HepG2 (cell line): ENCODE measurements at regions not wholly inside any gene's neighbourhood (a gene's known extent, or its start where the extent isn't known, plus 50 kb on each side); places are given as distances from the start of the nearest gene placed in this dataset.

ENCODE experiments used
- ATAC-seq: fragments of 200-7000 bp; cut with Tn5 transposase; 3 replicates; pipeline ENCODE4 v1.9.1; 2020; ENCODE audit warnings: mild to moderate bottlenecking, moderate library complexity
- BruUV-seq: library from RNA; stranded (reverse); fragments of 400-500 nt; replicated peaks from 2 replicates; lab custom pipeline; 2021; lab: Mats Ljungman, UMichigan
- CTCF ChIA-PET: fragments of 300-600 bp; formaldehyde crosslinking; extraction: SDS; loops from one replicate; lab custom pipeline; 2021; ENCODE audit warnings: low total read pairs, inconsistent platforms, low intra/inter-chr PET ratio; lab: Yijun Ruan, JAX
- POLR2A ChIA-PET: fragments of 350-600 bp; sonication (Branson Sonifier 250); formaldehyde crosslinking; loops from one replicate; lab custom pipeline; 2020; ENCODE audit warnings: antibody characterized with exemption, inconsistent platforms; lab: Yijun Ruan, JAX
- DNase-seq: peaks from one replicate; pipeline ENCODE4 v3.0.0-alpha.2; 2015; ENCODE audit warnings: low spot score
- FAIRE-seq: peaks from 3 replicates; lab custom pipeline; 2011; peaks lifted over from hg19 to GRCh38; lab: Jason Lieb, UNC
- H2AFZ ChIP-seq: one replicate; pipeline ENCODE4 v1.6.1; 2011; ENCODE audit warnings: low read length, inconsistent platforms
- H3K27ac ChIP-seq: fragments of 300-600 bp; 3 replicates; pipeline ENCODE4 v1.8.0; 2011; ENCODE audit warnings: mixed run types, mild to moderate bottlenecking, mixed read lengths, low read length, inconsistent platforms; ENCODE audit not compliant: insufficient read depth; ENCODE audit errors: extremely low read length
- H3K27me3 ChIP-seq, 2 experiments: fragments of 200-600 bp in 1 of 2; 2 replicates in 1 of 2; 3 replicates in 1 of 2; pipeline versions ENCODE4 v1.6.0 to v1.8.0; 2011; ENCODE audit warnings: low read length in 2 of 2, mild to moderate bottlenecking in 2 of 2, moderate library complexity in 2 of 2, inconsistent platforms in 1 of 2; ENCODE audit not compliant: insufficient read depth in 2 of 2, control insufficient read depth in 1 of 2
- H3K36me3 ChIP-seq, 2 experiments: fragments of 200-600 bp in 1 of 2; replicated peaks in 1 of 2; 2 replicates in 1 of 2; 3 replicates in 1 of 2; pipeline versions ENCODE4 v1.5.1 to v1.8.0; 2011; ENCODE audit warnings: low read length in 2 of 2, inconsistent platforms in 1 of 2; ENCODE audit not compliant: insufficient read depth in 2 of 2, control insufficient read depth in 1 of 2
- H3K4me1 ChIP-seq: 2 replicates; pipeline ENCODE4 v1.5.1; 2012; ENCODE audit warnings: low read length, inconsistent platforms; ENCODE audit not compliant: insufficient read depth
- H3K4me2 ChIP-seq: 2 replicates; pipeline ENCODE4 v1.6.0; 2011; ENCODE audit warnings: low read depth, low read length, inconsistent platforms
- H3K4me3 ChIP-seq, 3 experiments: fragments of 200-600 bp in 1 of 3; sonication (generic), shearing (Covaris generic) in 1 of 3; replicated peaks in 1 of 3; 2 replicates each; pipeline ENCODE4 v1.5.1; 2011 to 2016; ENCODE audit warnings: low read length in 3 of 3, inconsistent platforms in 2 of 3, low read depth in 2 of 3, mild to moderate bottlenecking in 2 of 3, control low read depth in 1 of 3, mixed read lengths in 1 of 3; ENCODE audit not compliant: insufficient read depth in 1 of 3
- H3K79me2 ChIP-seq: one replicate; pipeline ENCODE4 v1.6.1; 2011; ENCODE audit warnings: low read length, inconsistent platforms; ENCODE audit not compliant: insufficient read depth
- H3K9ac ChIP-seq: 2 replicates; pipeline ENCODE4 v1.6.0; 2011; ENCODE audit warnings: mild to moderate bottlenecking, low read depth, low read length, inconsistent platforms; ENCODE audit not compliant: insufficient read depth
- H3K9me3 ChIP-seq: 2 replicates; pipeline ENCODE4 v1.5.1; 2012; ENCODE audit warnings: mild to moderate bottlenecking, low read length
- H4K20me1 ChIP-seq: 2 replicates; pipeline ENCODE4 v1.6.0; 2011; ENCODE audit warnings: inconsistent platforms, mild to moderate bottlenecking, low read length, moderate library complexity; ENCODE audit not compliant: insufficient read depth
- DMTF1 ChIP-seq: sonication (generic); formaldehyde crosslinking; IDR thresholded peaks from 2 replicates; pipeline ENCODE4 v1.4.0; 2020; ENCODE audit warnings: mild to moderate bottlenecking, missing genetic modification reagents
- FOXO1 ChIP-seq: sonication (generic); formaldehyde crosslinking; IDR thresholded peaks from 2 replicates; pipeline ENCODE4 v1.4.0; 2020; ENCODE audit warnings: missing genetic modification reagents
- HIVEP1 ChIP-seq: sonication (generic); formaldehyde crosslinking; IDR thresholded peaks from 2 replicates; pipeline ENCODE4 v1.4.0; 2020; ENCODE audit warnings: mild to moderate bottlenecking, missing genetic modification reagents
- MATR3 ChIP-seq: sonication (generic); formaldehyde crosslinking; IDR thresholded peaks from 2 replicates; pipeline ENCODE4 v1.4.0; 2020; ENCODE audit warnings: missing genetic modification reagents
- NFRKB ChIP-seq: fragments of 450-650 bp; IDR thresholded peaks from 2 replicates; pipeline ENCODE4 v1.6.1; 2017
- SNAI1 ChIP-seq: sonication (generic); formaldehyde crosslinking; IDR thresholded peaks from 2 replicates; pipeline ENCODE4 v1.5.0; 2020; ENCODE audit warnings: mild to moderate bottlenecking, missing genetic modification reagents, borderline replicate concordance
- SOX5 ChIP-seq: IDR thresholded peaks from 2 replicates; pipeline ENCODE4 v1.6.1; 2016; ENCODE audit warnings: borderline replicate concordance
- TRIM24 ChIP-seq: sonication (generic); formaldehyde crosslinking; IDR thresholded peaks from 2 replicates; pipeline ENCODE4 v1.8.0; 2022; ENCODE audit warnings: mild to moderate bottlenecking, missing genetic modification reagents
- ZNF205 ChIP-seq: IDR thresholded peaks from 2 replicates; pipeline ENCODE4 v1.6.1; 2018; ENCODE audit warnings: missing biosample characterization, missing genetic modification reagents
- ZNF318 ChIP-seq: sonication (generic); formaldehyde crosslinking; IDR thresholded peaks from 2 replicates; pipeline ENCODE4 v1.4.0; 2020; ENCODE audit warnings: mild to moderate bottlenecking, missing genetic modification reagents
- WGBS: methylation state at CpG from one replicate; pipeline ENCODE4 v1.1.6; 2017; ENCODE audit warnings: low lambda C conversion rate; 5-methylcytosine and 5-hydroxymethylcytosine counted together
- in situ Hi-C: cut with HindIII; loops from 2 replicates; pipeline ENCODE4 v1.10.0; 2017; ENCODE audit warnings: low pct_unique_long_range_greater_than_20kb; ENCODE audit not compliant: extremely low pct_ligation_motif_present
- intact Hi-C: fragments of 100-400 bp; cut with micrococcal nuclease; formaldehyde crosslinking; loops from one replicate; pipeline ENCODE4 v1.10.0; 2022; ENCODE audit not compliant: unreplicated experiment

GRCh38 chr2:66693076-66693965, 258.4 kb downstream of the MEIS1 start (continued):
- no peak for TF ChIP-seq TRIM24 (CRISPR knock-in tag)
- no peak for TF ChIP-seq SNAI1 (CRISPR knock-in tag)
- TF ChIP-seq, all 625 proteins: peak for 0

GRCh38 chr2:66694087-66694860, 259.3 kb downstream of the MEIS1 start:
- no peak overlapping the region for H2AFZ ChIP-seq
- H3K4me2 ChIP-seq, result no peak overlapping the region
- no peaks in the 10 kb centered on the region for H3K4me1 ChIP-seq
- BruUV-seq, result no TSS peak
- H3K27me3 ChIP-seq, result 0 out of 5 replicates have a peak, but pooled peaks cover 0 to under 1% of the 10 kb centered on the region in 2 experiments
- FAIRE-seq, result no peak
- intact Hi-C loops, result no loop called here
- no peaks in the 10 kb centered on the region for H3K9me3 ChIP-seq
- no peak for ATAC-seq
- WGBS, result 3% methylated on average over 4 of the region's 4 CpGs
- no peaks in the 10 kb centered on the region for H4K20me1 ChIP-seq
- no peak overlapping the region for H3K4me3 ChIP-seq
- in situ Hi-C loops, result no loop called here
- H3K79me2 ChIP-seq, result no peaks in the 10 kb centered on the region
- no peak overlapping the region for H3K9ac ChIP-seq
- ChIA-PET POLR2A (no interaction called here), CTCF (no interaction called here)
- no peaks in the 10 kb centered on the region for H3K36me3 ChIP-seq
- no peak for DNase-seq
- H3K27ac ChIP-seq, result no peak overlapping the region
- TF ChIP-seq DMTF1, result no peak
- no peak for TF ChIP-seq MATR3
- TF ChIP-seq ZNF205 (CRISPR knock-in tag), result no peak
- no peak for TF ChIP-seq NFRKB
- no peak for TF ChIP-seq HIVEP1 (CRISPR knock-in tag)
- no peak for TF ChIP-seq ZNF318 (CRISPR knock-in tag)
- TF ChIP-seq FOXO1, result no peak
- no peak for TF ChIP-seq SOX5 (CRISPR knock-in tag)
